ENCODE measurements at regions not wholly inside any gene's neighbourhood (a gene's known extent, or its start where the extent isn't known, plus 50 kb on each side); places are given as distances from the start of the nearest gene placed in this dataset.
"Not testable (repeated sequence)": the region's sequence is repeated elsewhere in the genome, so short reads cannot be mapped to it uniquely, and the experiment has no call there.

- H3K9me3 Mint-ChIP-seq (ENCODE audit: low read depth); H3K36me3 Mint-ChIP-seq; H3K27me3 Mint-ChIP-seq; H3K4me3 Mint-ChIP-seq; H3K4me1 Mint-ChIP-seq (ENCODE audit: low read depth); H3K27ac Mint-ChIP-seq: not testable (repeated sequence)
Observed at GRCh38 chr1:83405789-83406188, 593.1 kb downstream of the TTLL7 start.

GRCh38 chr1:83403500-83403899, 595.4 kb downstream of the TTLL7 start:
- not testable (repeated sequence) for H3K9me3 Mint-ChIP-seq (ENCODE audit: low read depth); H3K27ac Mint-ChIP-seq; H3K4me3 Mint-ChIP-seq; H3K4me1 Mint-ChIP-seq (ENCODE audit: low read depth); H3K36me3 Mint-ChIP-seq; H3K27me3 Mint-ChIP-seq

GRCh38 chr1:83401146-83401545, 597.8 kb downstream of the TTLL7 start:
- H3K9me3 Mint-ChIP-seq (ENCODE audit: low read depth); H3K27me3 Mint-ChIP-seq; H3K27ac Mint-ChIP-seq; H3K36me3 Mint-ChIP-seq; H3K4me3 Mint-ChIP-seq: not testable (repeated sequence)
- H3K4me1 Mint-ChIP-seq (ENCODE audit: low read depth): peaks cover 10% of the 10 kb centered on the region

GRCh38 chr1:83400173-83400572, 598.8 kb downstream of the TTLL7 start:
- not testable (repeated sequence) for H3K4me1 Mint-ChIP-seq (ENCODE audit: low read depth); H3K36me3 Mint-ChIP-seq; H3K27ac Mint-ChIP-seq; H3K27me3 Mint-ChIP-seq; H3K9me3 Mint-ChIP-seq (ENCODE audit: low read depth); H3K4me3 Mint-ChIP-seq

- H3K36me3 Mint-ChIP-seq; H3K4me1 Mint-ChIP-seq (ENCODE audit: low read depth); H3K4me3 Mint-ChIP-seq; H3K9me3 Mint-ChIP-seq (ENCODE audit: low read depth); H3K27me3 Mint-ChIP-seq; H3K27ac Mint-ChIP-seq: not testable (repeated sequence)
Observed at GRCh38 chr1:83398125-83398524, 600.8 kb downstream of the TTLL7 start.

- not testable (repeated sequence) for H3K4me1 Mint-ChIP-seq (ENCODE audit: low read depth); H3K4me3 Mint-ChIP-seq; H3K36me3 Mint-ChIP-seq; H3K9me3 Mint-ChIP-seq (ENCODE audit: low read depth); H3K27me3 Mint-ChIP-seq; H3K27ac Mint-ChIP-seq
Observed at GRCh38 chr1:83395130-83395529, 603.8 kb downstream of the TTLL7 start.

GRCh38 chr1:83386946-83387345, 612.0 kb downstream of the TTLL7 start:
- not testable (repeated sequence) for H3K9me3 Mint-ChIP-seq (ENCODE audit: low read depth); H3K4me3 Mint-ChIP-seq; H3K27me3 Mint-ChIP-seq; H3K27ac Mint-ChIP-seq; H3K36me3 Mint-ChIP-seq; H3K4me1 Mint-ChIP-seq (ENCODE audit: low read depth)

GRCh38 chr1:83383107-83383506, 615.8 kb downstream of the TTLL7 start:
- H3K4me3 Mint-ChIP-seq; H3K36me3 Mint-ChIP-seq; H3K4me1 Mint-ChIP-seq (ENCODE audit: low read depth); H3K27ac Mint-ChIP-seq; H3K27me3 Mint-ChIP-seq: not testable (repeated sequence)
- peaks cover 12% of the 10 kb centered on the region for H3K9me3 Mint-ChIP-seq (ENCODE audit: low read depth)

GRCh38 chr1:83373018-83373417, 625.9 kb downstream of the TTLL7 start:
- H3K27me3 Mint-ChIP-seq; H3K4me3 Mint-ChIP-seq; H3K4me1 Mint-ChIP-seq (ENCODE audit: low read depth); H3K36me3 Mint-ChIP-seq; H3K27ac Mint-ChIP-seq; H3K9me3 Mint-ChIP-seq (ENCODE audit: low read depth): not testable (repeated sequence)

- not testable (repeated sequence) for H3K27me3 Mint-ChIP-seq; H3K27ac Mint-ChIP-seq; H3K9me3 Mint-ChIP-seq (ENCODE audit: low read depth); H3K4me3 Mint-ChIP-seq; H3K36me3 Mint-ChIP-seq; H3K4me1 Mint-ChIP-seq (ENCODE audit: low read depth)
Observed at GRCh38 chr1:83369853-83370252, 629.1 kb downstream of the TTLL7 start.

GRCh38 chr1:83365320-83365719, 633.6 kb downstream of the TTLL7 start:
- not testable (repeated sequence) for H3K9me3 Mint-ChIP-seq (ENCODE audit: low read depth); H3K4me3 Mint-ChIP-seq; H3K27me3 Mint-ChIP-seq; H3K4me1 Mint-ChIP-seq (ENCODE audit: low read depth); H3K36me3 Mint-ChIP-seq; H3K27ac Mint-ChIP-seq

- H3K9me3 Mint-ChIP-seq (ENCODE audit: low read depth); H3K27ac Mint-ChIP-seq; H3K4me1 Mint-ChIP-seq (ENCODE audit: low read depth); H3K27me3 Mint-ChIP-seq; H3K4me3 Mint-ChIP-seq; H3K36me3 Mint-ChIP-seq: not testable (repeated sequence)
Observed at GRCh38 chr1:83345375-83345774, 653.6 kb downstream of the TTLL7 start.

GRCh38 chr1:83343767-83344166, 655.2 kb downstream of the TTLL7 start:
- H3K4me3 Mint-ChIP-seq; H3K27me3 Mint-ChIP-seq; H3K4me1 Mint-ChIP-seq (ENCODE audit: low read depth); H3K27ac Mint-ChIP-seq; H3K36me3 Mint-ChIP-seq; H3K9me3 Mint-ChIP-seq (ENCODE audit: low read depth): not testable (repeated sequence)

GRCh38 chr1:83342995-83343394, 655.9 kb downstream of the TTLL7 start:
- not testable (repeated sequence) for H3K4me3 Mint-ChIP-seq; H3K9me3 Mint-ChIP-seq (ENCODE audit: low read depth); H3K4me1 Mint-ChIP-seq (ENCODE audit: low read depth); H3K27ac Mint-ChIP-seq; H3K36me3 Mint-ChIP-seq; H3K27me3 Mint-ChIP-seq

- not testable (repeated sequence) for H3K4me3 Mint-ChIP-seq; H3K27ac Mint-ChIP-seq; H3K4me1 Mint-ChIP-seq (ENCODE audit: low read depth); H3K27me3 Mint-ChIP-seq; H3K36me3 Mint-ChIP-seq; H3K9me3 Mint-ChIP-seq (ENCODE audit: low read depth)
Observed at GRCh38 chr1:83332308-83332707, 666.6 kb downstream of the TTLL7 start.

GRCh38 chr1:83318366-83318765, 680.6 kb downstream of the TTLL7 start:
- Mint-ChIP-seq H3K4me1 (ENCODE audit: low read depth) (no peaks in the 10 kb centered on the region), H3K4me3 (no peak overlapping the region), H3K9me3 (ENCODE audit: low read depth) (no peaks in the 10 kb centered on the region), H3K36me3 (no peaks in the 10 kb centered on the region), H3K27me3 (no peaks in the 10 kb centered on the region), H3K27ac (no peak overlapping the region)

GRCh38 chr1:83315446-83315845, 683.5 kb downstream of the TTLL7 start:
- H3K36me3 Mint-ChIP-seq; H3K4me1 Mint-ChIP-seq (ENCODE audit: low read depth); H3K4me3 Mint-ChIP-seq; H3K27me3 Mint-ChIP-seq; H3K27ac Mint-ChIP-seq; H3K9me3 Mint-ChIP-seq (ENCODE audit: low read depth): not testable (repeated sequence)
